ENCODE measurements at regions not wholly inside any gene's neighbourhood (a gene's known extent, or its start where the extent isn't known, plus 50 kb on each side); places are given as distances from the start of the nearest gene placed in this dataset.

DNA sequence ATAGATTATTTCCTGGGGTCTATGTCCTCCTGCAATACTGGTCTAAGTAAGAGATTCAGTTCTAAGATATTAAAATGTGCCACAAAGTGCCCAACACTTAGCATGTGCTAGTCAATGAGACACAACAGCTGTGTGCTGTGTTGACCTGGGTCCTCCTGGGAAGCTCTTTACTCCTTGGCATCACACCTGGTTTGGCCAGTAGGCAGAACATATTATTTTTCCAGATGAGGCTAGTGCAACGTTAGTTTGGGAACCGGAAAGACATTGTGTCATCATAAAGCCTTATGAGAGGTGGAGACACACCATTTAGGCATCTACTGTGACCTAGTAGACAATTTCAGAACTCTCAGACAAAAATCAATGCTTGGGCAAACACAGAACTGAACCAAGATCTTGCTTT is 197.8 kb downstream of the MID1IP1 start:
- no peak for TF ChIP-seq CTCF (IDR thresholded peaks at IDR 0.05; ENCODE audit: low read length)
- TF ChIP-seq EZH2 (IDR thresholded peaks at IDR 0.05; ENCODE audit: borderline replicate concordance, low read length) = no peak
